H1 (cell line): ENCODE measurements at regions not wholly inside any gene's neighbourhood (a gene's known extent, or its start where the extent isn't known, plus 50 kb on each side); places are given as distances from the start of the nearest gene placed in this dataset.

Source experiments
- CTCF ChIA-PET: fragments of 300-600 bp; sonication (Branson Sonifier 250); formaldehyde crosslinking; loops from one replicate; lab custom pipeline; 2021; ENCODE audit not compliant: partially characterized antibody; lab: Charles Lee
- POLR2A ChIA-PET: fragments of 300-600 bp; sonication (Branson Sonifier 250); formaldehyde crosslinking; loops from one replicate; lab custom pipeline; 2021; ENCODE audit warnings: inconsistent platforms; ENCODE audit not compliant: partially characterized antibody; lab: Charles Lee
- DNase-seq, 2 experiments: peaks; one replicate each; pipeline versions ENCODE4 v3.0.0 to v3.0.0-alpha.2; 2010 to 2022; ENCODE audit warnings: low spot score in 2 of 2, low read depth in 1 of 2, mixed read lengths in 1 of 2
- FAIRE-seq: peaks from 2 replicates; lab custom pipeline; 2011; peaks lifted over from hg19 to GRCh38; lab: Jason Lieb, UNC
- H2AFZ ChIP-seq: 2 replicates; pipeline ENCODE4 v1.8.1; 2012; ENCODE audit warnings: low read length, inconsistent platforms
- H2AK5ac ChIP-seq: 2 replicates; pipeline ENCODE4 v1.6.1; 2013; ENCODE audit warnings: low read depth, low read length
- H2BK120ac ChIP-seq: replicated peaks from 2 replicates; pipeline ENCODE3; 2013; ENCODE audit warnings: low read depth, low read length, inconsistent platforms
- H2BK12ac ChIP-seq: 2 replicates; pipeline ENCODE4 v1.6.1; 2013; ENCODE audit warnings: low read depth, low read length
- H2BK15ac ChIP-seq: 2 replicates; pipeline ENCODE4 v1.6.1; 2013; ENCODE audit warnings: low read length
- H2BK20ac ChIP-seq: 2 replicates; pipeline ENCODE4 v1.6.1; 2013; ENCODE audit warnings: low read length
- H2BK5ac ChIP-seq: 2 replicates; pipeline ENCODE4 v1.6.1; 2013; ENCODE audit warnings: low read depth, low read length
- H3K14ac ChIP-seq: 2 replicates; pipeline ENCODE4 v1.6.1; 2013; ENCODE audit warnings: inconsistent platforms; ENCODE audit not compliant: insufficient read length
- H3K18ac ChIP-seq: 2 replicates; pipeline ENCODE4 v1.6.1; 2013; ENCODE audit warnings: low read length; ENCODE audit errors: extremely low read depth
- H3K23ac ChIP-seq: 2 replicates; pipeline ENCODE4 v1.6.1; 2013; ENCODE audit warnings: inconsistent platforms; ENCODE audit not compliant: insufficient read length
- H3K23me2 ChIP-seq: 2 replicates; pipeline ENCODE4 v1.6.1; 2013; ENCODE audit warnings: low read depth, low read length
- H3K27ac ChIP-seq: 2 replicates; pipeline ENCODE4 v1.6.1; 2011; ENCODE audit warnings: low read depth, low read length, inconsistent platforms
- H3K27me3 ChIP-seq, 4 experiments: replicated peaks in 1 of 4; 1 replicate in 1 of 4; 2 replicates in 3 of 4; pipeline versions ENCODE4 v1.6.1 to v1.8.1; 2011 to 2013; ENCODE audit warnings: low read length in 3 of 4, mild to moderate bottlenecking in 3 of 4, inconsistent platforms in 2 of 4, mixed read lengths in 2 of 4, moderate library complexity in 1 of 4; ENCODE audit not compliant: control insufficient read depth in 3 of 4, insufficient read depth in 3 of 4; ENCODE audit errors: extremely low read depth in 1 of 4
- H3K36me3 ChIP-seq, 4 experiments: 2 replicates each; pipeline versions ENCODE4 v1.6.1 to v1.8.1; 2011 to 2013; ENCODE audit warnings: mild to moderate bottlenecking in 4 of 4, low read length in 3 of 4, moderate library complexity in 2 of 4, control low read depth in 1 of 4, inconsistent platforms in 1 of 4; ENCODE audit not compliant: insufficient read depth in 4 of 4, control insufficient read depth in 2 of 4
- H3K4ac ChIP-seq: replicated peaks from 2 replicates; pipeline ENCODE3; 2013; ENCODE audit warnings: low read length, low read depth, mixed read lengths, inconsistent platforms; ENCODE audit not compliant: insufficient read length
- H3K4me1 ChIP-seq, 4 experiments: replicated peaks in 1 of 4; 1 replicate in 1 of 4; 2 replicates in 3 of 4; pipeline versions ENCODE4 v1.6.1 to v1.8.1; 2011 to 2013; ENCODE audit warnings: low read length in 3 of 4, inconsistent platforms in 2 of 4, mixed read lengths in 1 of 4; ENCODE audit not compliant: insufficient read depth in 4 of 4, control insufficient read depth in 3 of 4
- H3K4me2 ChIP-seq, 2 experiments: 2 replicates each; pipeline versions ENCODE4 v1.6.1 to v1.8.1; 2011 to 2013; ENCODE audit warnings: low read depth in 2 of 2, low read length in 2 of 2, control low read depth in 1 of 2, inconsistent platforms in 1 of 2, mild to moderate bottlenecking in 1 of 2; ENCODE audit not compliant: insufficient read depth in 1 of 2
- H3K4me3 ChIP-seq, 4 experiments: fragments of 200-600, 300-600 bp in 1 of 4; sonication (generic), shearing (Covaris generic), sonication (Bioruptor Twin) in 1 of 4; 2 replicates each; pipeline versions ENCODE4 v1.5.1 to v1.8.1; 2011 to 2016; ENCODE audit warnings: low read length in 4 of 4, low read depth in 3 of 4, control low read depth in 2 of 4, inconsistent platforms in 2 of 4, mild to moderate bottlenecking in 2 of 4, mixed read lengths in 1 of 4, moderate library complexity in 1 of 4; ENCODE audit not compliant: insufficient read depth in 2 of 4; ENCODE audit errors: extremely low read depth in 1 of 4
- H3K56ac ChIP-seq: replicated peaks from 2 replicates; pipeline ENCODE3; 2013; ENCODE audit warnings: low read depth, mild to moderate bottlenecking, mixed read lengths, low read length, inconsistent platforms; ENCODE audit not compliant: insufficient read length
- H3K79me1 ChIP-seq: 2 replicates; pipeline ENCODE4 v1.6.1; 2013; ENCODE audit warnings: low read depth, low read length, control low read depth
- H3K79me2 ChIP-seq, 2 experiments: 2 replicates each; pipeline versions ENCODE4 v1.6.1 to v1.8.1; 2012 to 2013; ENCODE audit warnings: low read length in 2 of 2, mild to moderate bottlenecking in 2 of 2, inconsistent platforms in 1 of 2; ENCODE audit not compliant: insufficient read depth in 2 of 2, control insufficient read depth in 1 of 2
- H3K9ac ChIP-seq, 4 experiments: replicated peaks in 1 of 4; 1 replicate in 1 of 4; 2 replicates in 3 of 4; pipeline versions ENCODE4 v1.6.1 to v1.8.1; 2011 to 2013; ENCODE audit warnings: low read depth in 3 of 4, low read length in 3 of 4, control low read depth in 2 of 4, mild to moderate bottlenecking in 2 of 4, moderate library complexity in 2 of 4, inconsistent platforms in 1 of 4; ENCODE audit errors: extremely low read depth in 1 of 4
- H3K9me3 ChIP-seq, 2 experiments: 2 replicates each; pipeline versions ENCODE4 v1.6.1 to v1.8.1; 2012 to 2013; ENCODE audit warnings: mild to moderate bottlenecking in 2 of 2, moderate library complexity in 2 of 2, control low read depth in 1 of 2, inconsistent platforms in 1 of 2, low read depth in 1 of 2, low read length in 1 of 2, mixed read lengths in 1 of 2; ENCODE audit not compliant: insufficient read depth in 2 of 2
- H4K20me1 ChIP-seq, 2 experiments: replicated peaks in 1 of 2; 2 replicates each; pipeline versions ENCODE3 to v1.8.1; 2011 to 2013; ENCODE audit warnings: inconsistent platforms in 2 of 2, low read length in 2 of 2, mild to moderate bottlenecking in 1 of 2; ENCODE audit not compliant: insufficient read depth in 2 of 2, control insufficient read depth in 1 of 2
- H4K5ac ChIP-seq: 2 replicates; pipeline ENCODE4 v1.6.1; 2013; ENCODE audit warnings: low read length, low read depth, mixed read lengths, inconsistent platforms; ENCODE audit not compliant: insufficient read length
- H4K8ac ChIP-seq: 2 replicates; pipeline ENCODE4 v1.8.0; 2013; ENCODE audit warnings: mild to moderate bottlenecking, moderate library complexity, low read length, inconsistent platforms; ENCODE audit not compliant: insufficient read depth; ENCODE audit errors: extremely low read depth
- H4K91ac ChIP-seq: replicated peaks from 2 replicates; pipeline ENCODE3; 2013; ENCODE audit warnings: low read length, mixed read lengths, inconsistent platforms; ENCODE audit not compliant: insufficient read length
- CTBP2 ChIP-seq: IDR thresholded peaks from 2 replicates; pipeline ENCODE4 v1.7.0; 2011; ENCODE audit warnings: borderline replicate concordance, mild to moderate bottlenecking, moderate library complexity, mixed read lengths, low read length; ENCODE audit not compliant: insufficient read depth, insufficient read length
- JUN ChIP-seq: IDR thresholded peaks from 2 replicates; pipeline ENCODE4 v1.6.1; 2011; ENCODE audit warnings: low read depth, mild to moderate bottlenecking, improper control_type of control experiment, low read length
- POLR2A ChIP-seq, 2 experiments: IDR thresholded peaks; 1 replicate in 1 of 2; 2 replicates in 1 of 2; pipeline ENCODE4 v1.6.1; 2011; ENCODE audit warnings: low read depth in 2 of 2, low read length in 2 of 2, mild to moderate bottlenecking in 2 of 2; ENCODE audit errors: control extremely low read depth in 1 of 2
- TCF12 ChIP-seq: IDR thresholded peaks from 2 replicates; pipeline ENCODE4 v1.6.1; 2011; ENCODE audit warnings: low read depth, mild to moderate bottlenecking, low read length
- WGBS, 2 experiments: shearing (Covaris generic) in 1 of 2; methylation state at CpG; one replicate each; pipeline versions ENCODE4 v1.1.6 to v1.1.7; 2013 to 2015; ENCODE audit warnings: low lambda C conversion rate in 2 of 2, mixed read lengths in 2 of 2, inconsistent platforms in 1 of 2, low coverage in 1 of 2, missing lambda C conversion rate in 1 of 2; ENCODE audit not compliant: insufficient replicate concordance in 2 of 2, insufficient coverage in 1 of 2, insufficient read length in 1 of 2; ENCODE audit errors: extremely low coverage in 1 of 2, missing lambda C conversion rate in 1 of 2; 5-methylcytosine and 5-hydroxymethylcytosine counted together

DNA sequence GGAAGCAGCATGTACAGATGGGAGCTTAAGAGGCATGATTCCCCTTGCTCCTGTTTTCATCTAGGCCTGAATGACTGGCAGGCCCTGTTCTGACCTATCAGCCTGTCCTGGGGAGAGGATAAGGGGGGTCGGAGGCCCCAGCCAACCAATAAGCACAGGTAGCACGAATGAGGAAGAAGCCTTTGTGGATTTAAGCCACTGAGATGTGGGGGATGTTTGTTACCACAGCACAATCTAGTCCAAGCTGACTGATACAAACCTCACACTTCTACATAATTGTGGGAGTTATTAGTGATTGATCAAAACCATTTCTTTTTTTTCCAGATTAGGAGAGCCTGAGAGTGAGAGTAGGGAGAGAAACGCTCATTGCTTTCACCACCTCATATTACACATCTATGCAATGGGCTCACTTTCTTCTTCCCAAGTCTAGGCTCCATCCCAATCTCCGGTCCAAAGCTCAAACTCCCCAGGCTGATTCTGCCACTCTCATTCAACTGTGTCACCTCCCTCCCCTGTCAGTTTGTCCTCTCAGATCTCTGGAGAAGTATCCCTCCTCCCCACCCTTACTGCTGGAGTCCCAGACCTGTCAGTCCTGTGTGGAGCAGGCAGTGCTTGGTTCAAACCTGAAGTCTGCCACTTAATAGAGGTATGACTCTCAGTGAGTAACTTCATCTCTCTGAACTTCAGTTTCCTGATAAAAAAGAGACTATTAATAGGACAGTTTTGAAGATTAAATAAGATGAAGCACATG is 220.5 kb downstream of the PTPRU start:
- Histone ChIP-seq H3K27ac (no peak overlapping the region), H2BK12ac (no peak overlapping the region), H3K9ac (no peak overlapping the region), H3K4me1 (peaks cover 0 to 14% (median 5%) of the 10 kb centered on the region in 4 experiments; a peak in 6 of 7 replicates), H3K18ac (no peak overlapping the region), H2AK5ac (no peak overlapping the region), H3K79me2 (no peaks in the 10 kb centered on the region), H4K8ac (peak overlapping the region; percentile 75; the same call in 1 of the 2 replicates), H2BK20ac (no peak overlapping the region), H3K4ac (no peak overlapping the region), H3K23me2 (no peaks in the 10 kb centered on the region), H2BK5ac (no peak overlapping the region), H3K9me3 (0 out of 4 replicates have a peak, but pooled peaks cover 0 to 4% of the 10 kb centered on the region in 2 experiments), H4K20me1 (no peaks in the 10 kb centered on the region), H4K91ac (no peak overlapping the region), H3K56ac (no peak overlapping the region), H3K36me3 (no peaks in the 10 kb centered on the region), H3K4me3 (no peak overlapping the region), H3K79me1 (no peaks in the 10 kb centered on the region), H4K5ac (no peak overlapping the region), H3K27me3 (no peaks in the 10 kb centered on the region), H2BK15ac (no peak overlapping the region), H3K14ac (no peak overlapping the region), H2AFZ (no peak overlapping the region), H2BK120ac (no peak overlapping the region), H3K4me2 (no peak overlapping the region), H3K23ac (no peak overlapping the region)
- DNase-seq (no peak), FAIRE-seq (no peak)
- CTCF ChIA-PET, result interaction anchor here (1.2 to 1.9 kb wide), 3 partner anchors 12 to 125 kb away, joined by 3 to 10 read pairs (median 3); no protein-coding TSS in a partner anchor
- WGBS, 2 experiments, result 94% methylated on average over 4 of the region's 4 CpGs; no CpG with 5 or more reads in 1 of the 2 experiments
- POLR2A ChIA-PET, result no interaction called here
- TF ChIP-seq TCF12, result no peak
- no peak for TF ChIP-seq JUN
- TF ChIP-seq CTBP2, result no peak
- TF ChIP-seq POLR2A (IDR thresholded peaks at IDR 0.05; ENCODE audit: control extremely low read depth in 1 of 2, low read depth in 2 of 2, low read length in 2 of 2), result no peak
